Astrocyte (in vitro differentiated cells and primary cell): ENCODE measurements at regions not wholly inside any gene's neighbourhood (a gene's known extent, or its start where the extent isn't known, plus 50 kb on each side); places are given as distances from the start of the nearest gene placed in this dataset.

Experiments used
- EZH2 ChIP-seq: IDR thresholded peaks from 2 replicates; pipeline ENCODE4 v1.6.1; 2012; ENCODE audit warnings: mild to moderate bottlenecking, low read length, inconsistent platforms; ENCODE audit not compliant: insufficient read depth
- TF ChIP-seq, protein P1 (sequence below): IDR thresholded peaks from 2 replicates; pipeline ENCODE4 v1.5.1; 2011; ENCODE audit warnings: low read depth, mild to moderate bottlenecking, inconsistent platforms, low read length, moderate library complexity; ENCODE audit not compliant: insufficient read depth

- TF ChIP-seq, protein P1, sequence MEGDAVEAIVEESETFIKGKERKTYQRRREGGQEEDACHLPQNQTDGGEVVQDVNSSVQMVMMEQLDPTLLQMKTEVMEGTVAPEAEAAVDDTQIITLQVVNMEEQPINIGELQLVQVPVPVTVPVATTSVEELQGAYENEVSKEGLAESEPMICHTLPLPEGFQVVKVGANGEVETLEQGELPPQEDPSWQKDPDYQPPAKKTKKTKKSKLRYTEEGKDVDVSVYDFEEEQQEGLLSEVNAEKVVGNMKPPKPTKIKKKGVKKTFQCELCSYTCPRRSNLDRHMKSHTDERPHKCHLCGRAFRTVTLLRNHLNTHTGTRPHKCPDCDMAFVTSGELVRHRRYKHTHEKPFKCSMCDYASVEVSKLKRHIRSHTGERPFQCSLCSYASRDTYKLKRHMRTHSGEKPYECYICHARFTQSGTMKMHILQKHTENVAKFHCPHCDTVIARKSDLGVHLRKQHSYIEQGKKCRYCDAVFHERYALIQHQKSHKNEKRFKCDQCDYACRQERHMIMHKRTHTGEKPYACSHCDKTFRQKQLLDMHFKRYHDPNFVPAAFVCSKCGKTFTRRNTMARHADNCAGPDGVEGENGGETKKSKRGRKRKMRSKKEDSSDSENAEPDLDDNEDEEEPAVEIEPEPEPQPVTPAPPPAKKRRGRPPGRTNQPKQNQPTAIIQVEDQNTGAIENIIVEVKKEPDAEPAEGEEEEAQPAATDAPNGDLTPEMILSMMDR = no peak
- no peak for TF ChIP-seq EZH2
Measured at GRCh38 chr22:48372390-48372789, 1455.3 kb downstream of the BRD1 start.
